Neural progenitor cell (in vitro differentiated cells): ENCODE measurements at regions not wholly inside any gene's neighbourhood (a gene's known extent, or its start where the extent isn't known, plus 50 kb on each side); places are given as distances from the start of the nearest gene placed in this dataset.

Experiments
- CTCF ChIP-seq: fragments of 200-600 bp; sonication (generic); IDR thresholded peaks from 2 replicates; pipeline ENCODE4 v1.5.1; 2017; ENCODE audit warnings: antibody characterized with exemption, mild to moderate bottlenecking
- EZH2phosphoT487 ChIP-seq: fragments of 200-600 bp; sonication (generic); IDR thresholded peaks from 2 replicates; pipeline ENCODE4 v1.6.1; 2017; ENCODE audit warnings: antibody characterized with exemption

- TF ChIP-seq EZH2phosphoT487 (no peak), CTCF (no peak)
Measured at GRCh38 chr9:18118268-18118667, 355.7 kb upstream of the ADAMTSL1 start.
